KOPT-K1 (cell line): ENCODE measurements at regions not wholly inside any gene's neighbourhood (a gene's known extent, or its start where the extent isn't known, plus 50 kb on each side); places are given as distances from the start of the nearest gene placed in this dataset.

Experiments
- H3K27ac ChIP-seq: fragments of 200-600 bp; sonication (generic); 2 replicates; pipeline ENCODE4 v1.5.1; 2016; ENCODE audit warnings: antibody characterized with exemption, mild to moderate bottlenecking, low read depth, low read length; ENCODE audit not compliant: poor library complexity, severe bottlenecking
- H3K36me3 ChIP-seq: fragments of 200-600 bp; sonication (generic); 2 replicates; pipeline ENCODE4 v1.5.1; 2017; ENCODE audit warnings: antibody characterized with exemption, mild to moderate bottlenecking, low read length, moderate library complexity; ENCODE audit not compliant: insufficient read depth
- H3K9me3 ChIP-seq: fragments of 200-600 bp; sonication (generic); 2 replicates; pipeline ENCODE4 v1.5.1; 2017; ENCODE audit warnings: antibody characterized with exemption, low read length, mild to moderate bottlenecking; ENCODE audit not compliant: insufficient read depth, poor library complexity, severe bottlenecking

DNA sequence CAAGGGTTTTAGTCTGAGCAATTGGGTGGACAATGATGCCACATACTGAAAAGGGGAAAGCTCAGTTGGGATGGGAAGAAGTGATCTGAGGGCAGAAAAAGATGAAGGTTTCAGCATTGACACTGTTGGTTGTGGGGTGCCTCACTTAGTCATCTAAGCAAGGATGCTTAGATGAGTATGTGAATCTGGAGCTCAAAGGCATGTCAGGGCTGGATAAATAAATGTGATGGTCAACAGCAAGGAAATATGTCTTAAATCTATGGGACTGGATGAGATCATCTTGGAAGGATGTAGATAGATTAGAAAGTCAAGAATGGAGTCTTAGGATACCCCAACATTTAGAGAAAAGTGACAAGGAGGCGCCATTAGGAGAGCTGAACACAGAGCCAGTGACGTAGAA is 114.6 kb downstream of the ZBTB18 start:
- no peaks in the 10 kb centered on the region for H3K9me3 ChIP-seq
- H3K27ac ChIP-seq, result no peak overlapping the region
- H3K36me3 ChIP-seq, result no peaks in the 10 kb centered on the region

DNA sequence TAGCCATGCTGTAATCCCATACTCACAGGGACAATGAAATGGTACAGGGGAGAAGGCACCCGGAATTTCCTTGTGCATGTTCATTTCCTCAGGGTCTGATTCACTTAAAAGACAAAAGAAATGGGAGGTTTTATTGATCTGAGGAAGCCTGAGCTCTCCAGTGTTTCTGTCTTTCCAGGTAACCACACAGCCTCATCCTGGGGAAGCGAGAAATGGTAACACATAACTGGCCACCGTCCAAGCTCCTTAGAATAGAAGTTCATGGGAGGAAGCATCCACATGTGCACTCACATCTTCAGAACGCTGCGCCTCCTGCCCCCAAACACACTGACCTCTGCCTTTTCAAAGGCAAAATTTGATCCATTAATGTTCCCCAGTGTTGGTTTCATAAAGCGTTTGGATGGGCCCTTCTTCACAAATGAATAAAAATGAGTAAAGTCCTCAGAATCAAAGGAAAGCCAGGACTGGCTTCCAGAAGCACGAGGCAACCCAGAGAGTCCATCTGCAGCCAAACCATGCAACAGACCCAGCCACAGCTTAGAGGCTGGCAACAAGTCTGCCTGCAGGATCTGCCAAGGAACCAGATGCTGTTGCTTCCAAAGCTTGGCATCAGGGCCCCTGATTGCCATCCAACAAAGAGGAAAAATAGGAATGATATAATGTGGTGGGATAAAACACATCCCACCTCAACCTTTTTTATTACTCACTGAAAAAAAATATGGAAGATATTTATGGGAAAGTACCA is 120.3 kb downstream of the ZBTB18 start:
- Histone ChIP-seq H3K27ac (no peak overlapping the region), H3K36me3 (no peaks in the 10 kb centered on the region), H3K9me3 (no peaks in the 10 kb centered on the region)

DNA sequence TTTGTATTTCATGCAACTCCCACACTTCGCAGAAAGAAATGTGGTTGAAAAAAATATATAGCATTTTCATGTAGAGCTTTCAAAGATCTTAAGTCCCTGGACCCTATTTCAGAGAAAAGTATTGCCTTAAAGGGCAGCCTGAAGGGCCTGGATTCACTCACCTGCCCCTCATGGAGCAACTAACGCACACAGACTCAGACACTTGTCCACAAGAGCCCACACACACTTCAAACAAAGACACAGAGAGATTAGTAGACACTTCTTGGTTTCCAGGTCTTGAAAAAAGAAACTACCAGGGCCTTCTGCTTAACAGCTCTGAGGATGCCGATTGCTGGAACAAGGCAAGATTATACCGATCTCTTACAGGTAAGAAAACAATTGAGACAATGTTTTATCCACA is 122.2 kb downstream of the ZBTB18 start:
- no peaks in the 10 kb centered on the region for H3K36me3 ChIP-seq
- H3K27ac ChIP-seq, result no peak overlapping the region
- no peaks in the 10 kb centered on the region for H3K9me3 ChIP-seq

DNA sequence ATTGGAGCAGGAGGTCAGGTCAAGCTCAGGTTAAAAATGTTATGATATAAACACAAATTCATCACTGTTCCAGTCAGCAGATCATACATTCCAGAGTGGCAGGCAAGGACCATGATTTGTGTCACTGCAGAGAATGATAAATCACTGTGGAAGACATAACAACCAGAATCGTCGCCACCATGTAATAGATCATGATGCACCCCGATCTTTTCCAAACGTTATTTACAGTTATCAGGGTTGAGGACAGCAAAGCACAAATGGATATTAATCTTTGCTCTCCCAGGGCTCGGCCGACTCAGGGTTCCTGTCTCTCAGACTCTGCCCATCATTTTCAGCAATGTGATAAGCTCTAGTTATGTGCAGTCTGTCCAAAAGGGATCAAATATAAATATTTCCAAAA is 122.7 kb downstream of the ZBTB18 start:
- no peaks in the 10 kb centered on the region for H3K36me3 ChIP-seq

DNA sequence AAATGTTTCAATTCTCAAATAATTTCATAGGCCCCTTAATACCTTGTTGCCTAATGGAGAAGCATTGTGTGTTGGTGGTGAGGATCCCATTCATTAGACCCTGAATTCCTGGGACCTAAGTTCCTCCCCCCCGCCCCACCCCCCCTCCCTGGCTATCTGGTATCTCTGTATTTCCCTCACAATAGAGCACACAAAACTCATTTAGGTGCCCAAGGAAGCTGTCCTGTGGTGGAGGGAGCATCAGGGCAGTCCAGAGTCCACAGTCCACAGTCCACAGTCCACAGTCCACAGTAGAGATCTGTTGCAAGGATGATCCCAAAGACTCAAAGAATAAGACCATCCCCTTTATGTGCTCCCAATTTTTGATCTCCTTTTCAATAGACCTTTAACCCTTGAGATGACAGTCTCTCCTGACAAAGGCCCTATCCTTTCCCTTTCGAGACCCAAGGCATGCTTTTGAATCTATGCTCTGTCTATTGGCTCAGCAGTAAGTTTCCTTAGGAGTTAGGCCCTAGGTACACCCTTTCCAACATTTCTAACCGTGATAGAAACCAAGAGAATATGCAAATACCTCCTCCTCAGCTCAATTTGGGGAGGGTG is 123.9 kb downstream of the ZBTB18 start:
- H3K9me3 ChIP-seq, result no peaks in the 10 kb centered on the region
- no peak overlapping the region for H3K27ac ChIP-seq
- H3K36me3 ChIP-seq, result no peaks in the 10 kb centered on the region

More for the DNA sequence above, 122.7 kb downstream of the ZBTB18 start:
- H3K27ac ChIP-seq, result no peak overlapping the region
- H3K9me3 ChIP-seq, result no peaks in the 10 kb centered on the region

DNA sequence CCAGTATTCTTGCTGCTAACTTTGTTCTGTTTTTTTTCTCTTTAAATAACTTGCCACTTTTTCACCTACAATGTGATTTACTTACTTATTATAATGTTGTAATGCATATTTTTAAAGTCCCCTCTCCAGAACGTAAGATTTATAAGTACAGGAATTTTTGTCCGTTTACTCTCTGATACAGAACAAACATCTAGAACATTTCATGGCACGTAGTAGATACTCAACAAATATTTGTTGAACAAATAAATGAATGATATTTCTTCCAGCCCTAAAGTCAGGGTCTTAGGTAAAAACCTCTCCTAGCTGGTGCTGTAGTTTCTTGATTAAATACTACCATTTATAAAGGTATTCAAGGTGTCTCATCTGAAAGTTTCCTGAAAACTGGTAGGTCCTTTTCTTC is 125.1 kb downstream of the ZBTB18 start:
- no peaks in the 10 kb centered on the region for H3K9me3 ChIP-seq
- H3K27ac ChIP-seq, result no peak overlapping the region
- H3K36me3 ChIP-seq, result no peaks in the 10 kb centered on the region

DNA sequence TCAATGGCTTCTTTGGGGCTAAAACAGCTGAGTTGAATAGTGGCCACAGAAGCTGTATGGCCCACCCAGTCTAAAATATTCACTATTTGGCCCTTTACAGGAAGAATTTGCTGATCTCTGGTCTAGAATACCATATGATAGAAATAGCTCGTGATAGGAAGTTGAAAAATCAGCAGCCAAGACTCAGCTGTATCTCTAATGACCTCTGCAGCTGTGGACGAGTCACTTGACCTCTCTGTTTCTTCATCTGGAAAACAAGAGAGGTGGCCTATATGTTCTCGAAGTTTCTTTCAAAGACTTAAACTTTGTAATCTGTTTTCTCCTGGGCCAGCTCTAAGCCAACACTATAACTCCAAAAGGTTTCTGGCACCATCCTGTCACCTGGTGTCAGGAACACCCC is 129.2 kb downstream of the ZBTB18 start:
- no peaks in the 10 kb centered on the region for H3K36me3 ChIP-seq
- H3K27ac ChIP-seq, result no peak overlapping the region
- H3K9me3 ChIP-seq, result no peaks in the 10 kb centered on the region

DNA sequence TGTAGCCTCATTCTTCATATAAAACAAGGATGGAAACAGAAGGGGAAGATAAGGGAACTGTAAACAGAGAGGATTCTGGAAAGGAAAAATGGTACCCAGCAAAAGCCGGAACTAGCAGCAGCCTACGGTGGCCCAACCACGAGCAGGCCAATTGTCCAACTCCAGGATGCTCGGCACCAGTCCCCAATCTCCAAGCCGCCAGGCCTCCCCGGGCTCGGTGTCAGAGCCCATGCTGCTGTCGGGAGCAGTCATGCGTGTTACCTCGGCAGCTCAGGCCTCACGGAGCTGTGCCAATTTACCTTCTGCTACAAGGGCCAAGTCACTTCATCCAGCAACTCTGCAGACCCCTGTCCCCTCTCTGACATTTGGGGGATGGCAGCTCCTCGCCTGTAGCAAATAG is 130.8 kb downstream of the ZBTB18 start:
- H3K9me3 ChIP-seq, result no peaks in the 10 kb centered on the region
- H3K36me3 ChIP-seq, result no peaks in the 10 kb centered on the region
- no peak overlapping the region for H3K27ac ChIP-seq

DNA sequence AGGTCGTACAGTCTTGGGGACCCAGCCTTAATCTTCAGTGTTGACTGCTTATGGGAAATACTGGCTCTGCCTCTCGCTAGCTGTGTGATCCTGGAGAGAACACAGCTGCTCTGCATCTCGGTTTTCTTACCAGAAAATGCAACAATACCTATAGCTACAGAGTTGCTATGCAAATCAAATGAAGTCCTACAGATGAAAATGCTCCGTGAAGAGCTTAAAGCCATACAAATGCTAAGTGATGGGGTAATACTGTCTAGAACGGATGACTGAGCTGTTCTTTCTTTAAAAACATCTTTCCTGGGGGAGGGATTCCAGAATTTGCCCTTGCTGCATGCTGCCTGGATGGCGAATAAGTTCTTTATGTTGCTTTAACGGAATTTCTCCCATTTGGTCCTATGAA is 132.0 kb downstream of the ZBTB18 start:
- Histone ChIP-seq H3K36me3 (no peaks in the 10 kb centered on the region), H3K9me3 (no peaks in the 10 kb centered on the region), H3K27ac (no peak overlapping the region)

DNA sequence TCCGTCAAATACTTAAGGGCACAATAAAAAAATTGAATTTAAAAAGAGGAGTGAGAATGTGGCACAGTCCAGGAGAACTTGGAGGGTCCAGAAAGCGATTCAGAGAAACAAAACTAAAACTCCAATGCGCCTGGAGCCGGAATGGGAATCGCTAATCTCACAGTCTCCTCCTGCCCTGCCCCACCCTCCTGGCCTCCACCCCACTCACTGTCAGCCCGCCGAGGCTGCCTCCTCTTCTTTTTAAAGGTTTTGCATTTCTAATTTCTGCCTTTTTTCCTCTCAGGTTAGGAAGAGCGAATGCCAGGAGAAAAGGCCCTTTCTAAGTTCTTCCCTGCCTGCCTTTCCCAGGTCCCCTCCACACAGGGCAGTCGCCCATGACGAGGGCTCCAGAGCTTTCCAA is 135.3 kb downstream of the ZBTB18 start:
- Histone ChIP-seq H3K36me3 (no peaks in the 10 kb centered on the region), H3K27ac (no peak overlapping the region), H3K9me3 (peaks cover 8% of the 10 kb centered on the region)

DNA sequence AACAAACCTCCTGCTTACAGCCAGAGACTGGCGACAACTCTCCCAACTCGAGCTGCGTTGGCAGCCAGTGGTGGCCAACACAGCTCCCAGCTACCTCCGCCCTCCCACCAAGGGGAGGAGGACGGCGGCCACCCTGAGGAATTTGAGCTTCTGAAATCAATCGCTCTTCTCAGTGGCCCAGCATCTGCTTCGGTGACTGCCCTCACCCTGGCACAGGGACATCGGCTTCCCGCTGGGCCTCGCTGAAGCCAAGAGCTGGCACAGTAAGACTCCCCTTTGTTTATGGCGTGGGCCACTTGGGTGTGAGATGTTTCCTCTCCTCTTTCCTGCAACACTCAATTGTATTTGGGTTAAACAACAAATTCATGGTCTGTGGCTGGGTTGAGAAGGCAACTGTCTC is 136.2 kb downstream of the ZBTB18 start:
- Histone ChIP-seq H3K36me3 (no peaks in the 10 kb centered on the region), H3K9me3 (peaks cover 8% of the 10 kb centered on the region), H3K27ac (no peak overlapping the region)

DNA sequence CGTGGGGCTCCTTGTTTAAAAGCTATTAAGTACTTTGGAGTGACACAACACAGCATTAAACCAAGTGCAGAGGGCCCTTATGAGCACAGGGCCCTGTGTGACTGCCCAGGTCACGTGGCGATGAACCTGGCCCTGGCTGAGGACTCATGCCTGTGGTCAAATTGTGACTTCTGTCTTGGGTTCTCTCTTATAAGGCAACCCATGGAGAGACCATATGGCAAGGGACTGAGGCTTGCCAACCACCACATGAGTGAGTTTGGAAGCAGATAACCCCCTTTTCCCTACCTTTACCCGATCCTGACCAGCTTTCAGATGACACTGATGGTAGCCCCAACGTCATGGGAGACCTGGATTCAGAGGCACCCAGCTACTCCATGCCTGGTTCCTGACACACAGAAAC is 140.5 kb downstream of the ZBTB18 start:
- peaks cover 8% of the 10 kb centered on the region for H3K9me3 ChIP-seq

DNA sequence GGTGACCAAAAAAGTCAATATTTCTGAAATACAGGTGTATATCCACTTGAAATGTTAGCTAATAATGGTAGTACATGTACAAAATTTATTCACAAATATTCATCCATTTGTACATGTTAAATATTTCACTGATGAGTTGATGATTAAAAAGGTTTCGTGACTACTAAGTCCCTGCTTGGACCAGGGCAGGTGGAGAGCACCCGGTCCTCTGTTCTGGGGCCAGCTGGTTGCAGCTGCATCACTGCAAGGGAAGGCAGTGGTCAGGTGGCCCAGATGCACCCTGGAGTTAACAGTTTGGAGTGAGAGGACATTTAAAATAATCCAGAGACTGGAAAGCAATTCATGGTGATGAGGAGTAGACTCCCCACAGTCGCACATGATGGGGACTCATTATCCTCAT is 141.2 kb downstream of the ZBTB18 start:
- peaks cover 8% of the 10 kb centered on the region for H3K9me3 ChIP-seq
- H3K27ac ChIP-seq, result no peak overlapping the region
- H3K36me3 ChIP-seq, result no peaks in the 10 kb centered on the region

More for the DNA sequence above, 140.5 kb downstream of the ZBTB18 start:
- Histone ChIP-seq H3K27ac (no peak overlapping the region), H3K36me3 (no peaks in the 10 kb centered on the region)

DNA sequence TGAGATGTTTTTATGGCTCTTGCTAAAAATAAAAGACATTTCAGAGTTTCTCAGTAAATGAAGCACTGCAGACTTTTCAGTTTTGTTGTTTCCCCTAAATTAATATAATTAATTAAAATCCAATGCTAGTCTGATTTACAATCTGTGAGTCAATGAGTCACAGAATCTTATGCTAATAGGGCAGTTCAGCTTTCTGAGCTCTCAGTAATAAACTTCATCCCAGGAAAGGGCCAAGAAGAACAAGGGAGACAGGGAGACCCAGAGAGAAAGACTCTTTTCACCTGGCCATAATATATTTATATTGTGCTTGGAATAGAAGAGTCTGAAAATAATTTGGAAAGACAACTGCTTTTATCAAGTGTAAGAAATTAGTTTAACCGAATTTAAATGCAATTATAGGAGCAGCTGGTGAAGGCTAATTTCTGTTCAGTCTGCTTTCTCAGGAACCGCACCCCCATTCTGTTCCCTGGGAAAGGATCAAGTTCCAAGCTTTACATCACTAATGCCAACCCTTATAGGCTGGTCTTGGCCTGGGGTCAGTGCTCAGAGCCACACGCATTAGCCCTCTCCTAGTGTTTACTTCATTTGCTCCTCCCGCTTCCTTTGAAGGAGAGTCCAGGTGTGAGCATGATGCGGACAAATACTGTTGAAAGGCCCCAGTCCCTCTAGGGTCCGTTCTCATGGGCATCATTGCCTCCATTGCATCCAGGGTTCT is 145.6 kb downstream of the ZBTB18 start:
- H3K36me3 ChIP-seq, result no peaks in the 10 kb centered on the region
- no peak overlapping the region for H3K27ac ChIP-seq
- H3K9me3 ChIP-seq, result no peaks in the 10 kb centered on the region

DNA sequence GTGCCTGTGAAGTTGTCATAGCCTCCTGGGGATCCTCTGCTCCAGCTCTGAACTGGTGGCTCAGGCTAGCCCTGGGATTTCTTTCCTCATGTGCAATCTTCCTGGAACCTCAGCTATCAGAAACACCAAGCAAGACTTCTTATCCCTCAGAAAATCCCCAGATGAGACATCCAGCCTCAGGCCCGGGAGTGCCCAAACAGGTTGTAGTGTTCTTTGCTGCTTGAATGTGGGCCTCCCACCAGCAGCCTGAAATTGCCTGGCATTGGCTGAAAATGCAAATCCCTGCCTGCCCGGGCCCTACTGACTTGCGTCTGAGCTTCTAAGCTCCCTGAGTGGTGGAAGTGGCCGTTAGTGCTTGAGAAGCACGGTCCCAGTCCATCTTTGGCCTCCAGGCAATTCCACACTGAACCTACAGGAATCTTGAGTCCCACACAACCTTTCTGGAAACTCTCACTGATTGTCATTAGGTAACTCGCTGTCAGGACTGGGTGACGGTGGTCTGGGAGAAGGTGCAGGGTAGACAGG is 146.8 kb downstream of the ZBTB18 start:
- Histone ChIP-seq H3K36me3 (no peaks in the 10 kb centered on the region), H3K27ac (no peak overlapping the region), H3K9me3 (no peaks in the 10 kb centered on the region)
